ENCODE measurements at regions not wholly inside any gene's neighbourhood (a gene's known extent, or its start where the extent isn't known, plus 50 kb on each side); places are given as distances from the start of the nearest gene placed in this dataset.

DNA sequence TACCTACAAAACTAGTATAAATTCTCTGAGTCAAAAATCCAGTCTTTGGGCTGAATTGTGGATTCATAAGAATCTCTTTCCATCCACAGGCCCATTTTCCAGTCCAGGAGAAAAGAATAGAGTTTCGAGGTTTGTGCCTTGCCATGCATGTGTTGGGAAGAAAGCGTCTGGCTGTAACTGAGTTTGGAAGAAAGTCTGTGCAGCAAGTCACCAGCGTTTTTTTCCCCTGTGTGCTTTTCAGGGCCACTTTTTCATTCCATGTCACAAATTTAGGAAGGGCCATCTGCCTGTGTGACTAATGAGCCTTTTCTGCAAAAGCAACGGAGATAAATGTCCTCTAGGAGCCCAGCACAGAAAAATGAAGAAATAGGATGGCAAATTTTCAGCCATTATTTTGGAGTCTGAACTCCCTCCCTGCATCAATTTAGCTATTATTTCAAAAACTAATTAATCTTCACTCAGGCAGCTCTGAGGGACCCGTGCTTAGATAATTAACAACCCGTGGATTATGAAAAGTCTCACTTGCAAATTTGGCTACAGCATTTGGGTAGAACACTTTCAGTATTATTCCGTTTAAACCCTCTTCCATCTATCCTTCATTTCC is 261.5 kb downstream of the SUDS3 start:
- no peak overlapping the region for H3K4me3 ChIP-seq (ENCODE audit: low read depth, low read length)
- no peak for TF ChIP-seq CTCF (IDR thresholded peaks at IDR 0.05; ENCODE audit: insufficient read depth, low read depth, low read length, missing control alignments)
- no peak for DNase-seq (ENCODE audit: low read depth)

GRCh38 chr12:118641249-118641648 is 264.9 kb downstream of the SUDS3 start:
- no peak for TF ChIP-seq CTCF (IDR thresholded peaks at IDR 0.05; ENCODE audit: insufficient read depth, low read depth, low read length, missing control alignments)
- H3K4me3 ChIP-seq (ENCODE audit: low read depth, low read length): no peak overlapping the region
- no peak for DNase-seq (ENCODE audit: low read depth)

GRCh38 chr12:118645219-118645618 is 268.9 kb downstream of the SUDS3 start:
- peak; percentile 30 for DNase-seq (ENCODE audit: low read depth)
- H3K4me3 ChIP-seq (ENCODE audit: low read depth, low read length): no peak overlapping the region
- no peak for TF ChIP-seq CTCF (IDR thresholded peaks at IDR 0.05; ENCODE audit: insufficient read depth, low read depth, low read length, missing control alignments)

DNA sequence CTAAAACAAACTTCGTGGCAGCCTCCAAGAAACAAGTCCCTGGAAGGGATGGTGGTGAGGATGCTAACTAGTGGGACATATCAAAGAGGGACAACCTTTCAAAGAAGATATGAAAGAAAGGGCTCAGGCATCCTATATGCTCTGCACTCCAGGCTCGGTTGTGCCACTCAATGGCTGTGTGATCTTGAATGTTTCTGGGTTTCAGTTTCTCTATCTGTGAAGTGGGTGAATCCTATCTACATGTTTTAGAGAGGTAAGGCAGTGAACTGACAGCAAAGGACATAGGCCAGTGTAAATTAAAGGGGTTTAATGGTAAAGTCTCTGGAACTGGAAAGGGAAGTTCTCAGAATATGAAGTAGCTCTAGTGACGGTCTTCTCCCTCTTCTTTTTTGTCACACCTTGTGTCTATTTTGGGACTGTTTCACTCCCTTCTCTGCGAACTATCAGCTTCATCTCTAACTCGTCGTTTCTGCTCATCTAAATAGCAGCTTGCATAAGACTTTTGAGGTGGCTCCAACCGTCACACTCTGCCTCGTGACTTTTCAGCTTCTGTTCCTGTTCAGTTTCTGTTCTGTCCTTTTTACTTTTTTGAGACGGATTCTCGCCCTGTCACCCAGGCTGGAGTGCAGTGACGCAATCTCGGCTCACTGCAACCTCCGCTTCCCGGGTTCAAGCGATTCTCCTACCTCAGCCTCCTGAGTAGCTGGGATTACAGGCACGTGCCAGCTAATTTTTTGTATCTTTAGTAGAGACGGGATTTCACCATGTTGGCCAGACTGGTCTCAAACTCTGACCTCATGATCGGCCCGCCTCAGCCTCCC is 273.6 kb downstream of the SUDS3 start:
- H3K4me3 ChIP-seq (ENCODE audit: low read depth, low read length): no peak overlapping the region
- no peak for TF ChIP-seq CTCF (IDR thresholded peaks at IDR 0.05; ENCODE audit: insufficient read depth, low read depth, low read length, missing control alignments)
- no peak for DNase-seq (ENCODE audit: low read depth)

- H3K4me3 ChIP-seq (ENCODE audit: low read depth, low read length): no peak overlapping the region
- TF ChIP-seq CTCF (IDR thresholded peaks at IDR 0.05; ENCODE audit: insufficient read depth, low read depth, low read length, missing control alignments): no peak
- DNase-seq (ENCODE audit: low read depth): no peak
Measured at GRCh38 chr12:118650586-118650960, 274.2 kb downstream of the SUDS3 start.

GRCh38 chr12:118651487-118651886 is 275.1 kb downstream of the SUDS3 start:
- TF ChIP-seq CTCF (IDR thresholded peaks at IDR 0.05; ENCODE audit: insufficient read depth, low read depth, low read length, missing control alignments): no peak

More at GRCh38 chr12:118651487-118651886, 275.1 kb downstream of the SUDS3 start:
- H3K4me3 ChIP-seq (ENCODE audit: low read depth, low read length): no peak overlapping the region
- no peak for DNase-seq (ENCODE audit: low read depth)

Data from GM12865 (cell line).